RWPE1 (cell line): ENCODE measurements at regions not wholly inside any gene's neighbourhood (a gene's known extent, or its start where the extent isn't known, plus 50 kb on each side); places are given as distances from the start of the nearest gene placed in this dataset.

Experiments
- CTCF ChIA-PET: fragments of 350-600 bp; sonication (Branson Sonifier 250); formaldehyde crosslinking; extraction: SDS; loops from one replicate; lab custom pipeline; 2021; lab: Yijun Ruan, JAX
- POLR2A ChIA-PET: fragments of 400-600 bp; formaldehyde crosslinking; extraction: SDS; loops from one replicate; lab custom pipeline; 2020; ENCODE audit warnings: antibody characterized with exemption; ENCODE audit not compliant: low non-redundant PET; lab: Yijun Ruan, JAX
- DNase-seq: peaks from one replicate; pipeline ENCODE4 v3.0.0; 2012; ENCODE audit warnings: low spot score
- H3K27ac ChIP-seq: fragments of 450-650 bp; 2 replicates; pipeline ENCODE4 v1.5.1; 2017
- TF ChIP-seq, protein P1 (sequence below): fragments of 450-650 bp; conservative IDR thresholded peaks from 2 replicates; pipeline ENCODE4 v1.5.1; 2017; ENCODE audit warnings: low read depth, mild to moderate bottlenecking

DNA sequence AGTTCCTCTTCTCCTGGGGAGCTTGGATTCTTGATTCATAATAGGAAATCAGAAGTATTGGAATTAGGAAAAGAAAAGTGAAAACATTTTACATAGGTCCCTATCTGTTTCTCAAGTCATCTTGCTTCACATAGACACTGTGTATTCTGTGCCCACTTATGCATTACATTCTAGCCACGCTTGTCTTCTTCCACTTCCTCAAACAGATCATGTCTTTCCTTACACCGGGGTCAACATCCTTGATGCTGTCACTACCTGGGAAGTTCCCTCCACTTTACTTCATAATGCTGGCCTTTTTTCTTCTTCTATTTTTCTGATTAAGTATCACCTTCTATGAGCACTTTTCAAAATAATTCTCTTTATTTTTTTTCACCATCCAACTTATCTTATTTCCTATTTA, 606.4 kb upstream of the CDH8 start:
- POLR2A ChIA-PET = no interaction called here

DNA sequence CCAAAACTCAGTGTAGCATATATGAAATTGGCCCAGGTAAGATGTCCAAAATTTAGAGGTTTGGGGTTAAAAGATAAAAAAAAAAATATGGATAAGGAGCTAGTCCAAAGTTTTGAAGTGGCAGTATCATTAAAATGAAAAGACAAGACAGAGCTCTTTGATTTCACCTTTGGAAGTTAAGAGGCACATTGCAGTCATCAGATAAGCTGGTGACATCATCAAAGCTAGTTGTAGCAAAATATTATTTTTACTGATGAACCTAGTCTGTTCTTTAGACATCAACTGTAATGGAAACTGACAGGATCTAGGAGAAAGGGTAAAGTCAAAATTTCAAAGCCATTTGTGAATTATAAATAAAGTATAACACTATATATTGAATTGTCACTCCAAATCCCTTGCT, 603.7 kb upstream of the CDH8 start:
- no peak for DNase-seq
- ChIA-PET CTCF (no interaction called here), POLR2A (no interaction called here)
- TF ChIP-seq, protein P1, sequence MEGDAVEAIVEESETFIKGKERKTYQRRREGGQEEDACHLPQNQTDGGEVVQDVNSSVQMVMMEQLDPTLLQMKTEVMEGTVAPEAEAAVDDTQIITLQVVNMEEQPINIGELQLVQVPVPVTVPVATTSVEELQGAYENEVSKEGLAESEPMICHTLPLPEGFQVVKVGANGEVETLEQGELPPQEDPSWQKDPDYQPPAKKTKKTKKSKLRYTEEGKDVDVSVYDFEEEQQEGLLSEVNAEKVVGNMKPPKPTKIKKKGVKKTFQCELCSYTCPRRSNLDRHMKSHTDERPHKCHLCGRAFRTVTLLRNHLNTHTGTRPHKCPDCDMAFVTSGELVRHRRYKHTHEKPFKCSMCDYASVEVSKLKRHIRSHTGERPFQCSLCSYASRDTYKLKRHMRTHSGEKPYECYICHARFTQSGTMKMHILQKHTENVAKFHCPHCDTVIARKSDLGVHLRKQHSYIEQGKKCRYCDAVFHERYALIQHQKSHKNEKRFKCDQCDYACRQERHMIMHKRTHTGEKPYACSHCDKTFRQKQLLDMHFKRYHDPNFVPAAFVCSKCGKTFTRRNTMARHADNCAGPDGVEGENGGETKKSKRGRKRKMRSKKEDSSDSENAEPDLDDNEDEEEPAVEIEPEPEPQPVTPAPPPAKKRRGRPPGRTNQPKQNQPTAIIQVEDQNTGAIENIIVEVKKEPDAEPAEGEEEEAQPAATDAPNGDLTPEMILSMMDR = no peak
- H3K27ac ChIP-seq = no peak overlapping the region

More for the DNA sequence above, 606.4 kb upstream of the CDH8 start:
- CTCF ChIA-PET = no interaction called here
- DNase-seq = no peak
- no peak overlapping the region for H3K27ac ChIP-seq
- TF ChIP-seq, protein P1 = no peak

DNA sequence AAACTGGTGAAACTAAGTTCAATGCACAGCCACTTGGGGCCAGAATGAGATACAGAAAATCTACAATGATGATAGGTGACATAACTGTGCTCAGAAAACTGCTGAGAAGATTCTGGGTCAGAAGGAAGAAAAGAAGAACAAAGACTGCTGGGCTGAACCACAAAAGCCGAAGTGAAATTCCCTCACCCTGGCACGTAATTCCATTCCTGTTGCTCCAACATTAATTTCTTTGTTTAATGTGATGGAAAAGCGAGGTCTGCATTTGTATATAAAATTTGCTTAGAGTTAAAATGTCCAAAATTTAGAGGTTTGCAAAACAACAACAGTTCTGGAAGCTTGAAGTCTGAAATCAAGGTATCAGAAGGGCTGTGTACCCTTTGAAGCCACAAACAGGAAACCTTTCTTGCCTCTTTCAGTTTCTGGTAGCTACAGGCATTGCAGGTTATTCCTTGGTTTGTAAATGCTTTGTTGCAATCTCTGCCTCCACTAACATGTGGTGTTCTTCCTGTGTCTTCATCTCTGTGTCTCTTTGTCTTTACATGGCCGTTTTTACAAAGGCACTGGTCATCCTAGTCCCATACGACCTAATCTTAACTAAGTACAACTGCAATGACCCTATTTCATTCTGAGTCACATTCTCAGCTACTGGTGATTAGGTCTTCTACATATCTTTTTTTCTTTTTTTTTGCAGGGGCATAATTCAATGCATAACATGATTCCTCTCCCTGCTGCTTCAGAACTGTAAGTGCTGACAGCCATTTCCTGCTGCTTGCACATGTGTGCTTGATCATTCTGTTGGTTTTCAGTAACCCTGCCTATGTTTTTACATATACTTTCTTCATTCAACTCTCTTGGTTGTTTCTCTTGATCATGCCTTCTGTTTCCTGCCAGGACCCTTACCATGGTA, 603.0 kb upstream of the CDH8 start:
- TF ChIP-seq, protein P1 = no peak
- ChIA-PET POLR2A (no interaction called here), CTCF (no interaction called here)
- DNase-seq = no peak
- H3K27ac ChIP-seq = no peak overlapping the region

DNA sequence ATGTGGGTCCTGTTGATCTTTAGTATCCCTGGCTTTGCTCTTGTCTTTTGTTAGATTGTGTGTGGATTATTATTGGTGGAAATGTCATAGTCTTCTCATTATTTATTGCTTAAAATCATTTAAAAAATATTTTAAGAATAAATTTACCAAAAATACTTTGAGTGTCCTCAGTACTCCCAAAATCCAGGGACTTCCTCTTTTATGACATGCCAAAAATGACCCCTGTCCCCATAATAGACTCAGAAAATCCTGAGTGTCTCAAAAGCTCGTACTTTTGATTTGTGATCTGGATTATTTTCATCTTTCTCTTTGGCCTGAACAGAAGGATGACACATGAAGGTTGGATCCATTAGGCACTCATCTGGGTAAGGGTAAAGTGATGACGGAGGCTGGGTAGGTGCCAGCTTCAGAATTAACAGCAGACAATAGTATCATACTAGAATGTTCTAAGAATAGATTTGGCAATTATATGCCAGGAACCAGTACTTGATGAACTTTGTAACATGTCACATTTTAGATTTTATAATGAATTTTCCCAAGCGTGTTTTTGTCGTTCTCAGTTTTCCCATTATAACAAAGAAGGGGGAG, 602.2 kb upstream of the CDH8 start:
- TF ChIP-seq, protein P1 = no peak

DNA sequence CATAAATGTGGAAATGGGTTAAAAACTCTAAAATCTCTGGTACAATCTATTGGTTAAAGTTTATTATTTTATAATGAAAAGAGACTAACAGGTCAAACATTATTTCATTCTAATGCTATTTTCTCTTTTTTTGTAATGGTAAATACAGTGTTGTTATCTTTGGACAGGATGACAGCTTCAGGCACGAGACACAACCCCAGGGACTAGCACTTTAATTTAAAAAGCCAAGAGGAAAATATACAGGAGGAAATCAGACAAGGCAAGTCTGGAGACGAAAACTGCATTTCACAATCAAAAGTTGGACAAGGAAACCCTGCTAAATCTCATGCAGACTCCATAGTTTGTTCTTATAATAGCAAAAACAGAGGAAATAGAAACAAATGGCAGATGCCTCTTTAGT, 589.1 kb upstream of the CDH8 start:
- H3K27ac ChIP-seq = no peak overlapping the region
- no peak for DNase-seq
- TF ChIP-seq, protein P1 = no peak
- CTCF ChIA-PET = no interaction called here
- POLR2A ChIA-PET = no interaction called here

More for the DNA sequence above, 602.2 kb upstream of the CDH8 start:
- no peak overlapping the region for H3K27ac ChIP-seq
- CTCF ChIA-PET = no interaction called here
- POLR2A ChIA-PET = no interaction called here
- no peak for DNase-seq

DNA sequence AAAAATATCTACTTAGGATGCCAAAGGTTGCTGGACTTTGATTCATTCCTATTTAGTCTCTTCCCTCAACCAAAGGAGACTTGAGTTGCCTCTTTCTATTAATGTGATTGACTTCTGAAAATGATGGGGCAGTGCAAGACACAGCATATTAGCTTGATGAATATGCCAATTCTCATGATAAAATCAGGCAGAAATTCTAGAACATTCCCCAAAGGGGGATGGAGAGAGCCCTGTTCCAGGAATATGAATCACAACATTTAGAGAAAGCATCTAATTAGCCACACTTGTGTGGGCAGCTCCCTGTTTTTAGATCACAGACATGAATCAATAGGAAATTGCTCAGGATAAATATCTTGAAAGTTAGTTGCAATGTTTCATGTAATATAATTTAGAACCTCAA, 584.0 kb upstream of the CDH8 start:
- POLR2A ChIA-PET = no interaction called here
- TF ChIP-seq, protein P1 = no peak
- CTCF ChIA-PET = no interaction called here
- no peak for DNase-seq
- no peak overlapping the region for H3K27ac ChIP-seq
